HG03565 (cell line): ENCODE measurements at regions not wholly inside any gene's neighbourhood (a gene's known extent, or its start where the extent isn't known, plus 50 kb on each side); places are given as distances from the start of the nearest gene placed in this dataset.

Source experiments
- ATAC-seq: cut with Tn5 transposase; IDR thresholded peaks from one replicate; pipeline ENCODE4 v1.9.1; 2021; ENCODE audit warnings: mild to moderate bottlenecking, moderate library complexity; ENCODE audit not compliant: unreplicated experiment

- ATAC-seq, result no peak
Observed at GRCh38 chr13:108360139-108360538, 90.6 kb downstream of the TNFSF13B start.

GRCh38 chr13:108361769-108362168, 92.3 kb downstream of the TNFSF13B start:
- ATAC-seq, result no peak

- no peak for ATAC-seq
Observed at GRCh38 chr13:108363666-108364065, 94.1 kb downstream of the TNFSF13B start.

GRCh38 chr13:108365255-108365654, 95.7 kb downstream of the TNFSF13B start:
- ATAC-seq, result no peak

- no peak for ATAC-seq
Observed at GRCh38 chr13:108368250-108368905, 98.9 kb downstream of the TNFSF13B start.

GRCh38 chr13:108369412-108369811, 99.9 kb downstream of the TNFSF13B start:
- ATAC-seq, result no peak

- ATAC-seq, result no peak
Observed at GRCh38 chr13:108375034-108375433, 105.5 kb downstream of the TNFSF13B start.

GRCh38 chr13:108375772-108376171, 106.3 kb downstream of the TNFSF13B start:
- ATAC-seq, result no peak

- ATAC-seq, result no peak
Observed at GRCh38 chr13:108376308-108376707, 106.8 kb downstream of the TNFSF13B start.

- ATAC-seq, result no peak
Observed at GRCh38 chr13:108377646-108378206, 108.2 kb downstream of the TNFSF13B start.

GRCh38 chr13:108383667-108384066, 114.1 kb downstream of the TNFSF13B start:
- ATAC-seq, result no peak

- no peak for ATAC-seq
Observed at GRCh38 chr13:108387156-108387555, 117.6 kb downstream of the TNFSF13B start.

GRCh38 chr13:108402850-108403249, 133.3 kb downstream of the TNFSF13B start:
- ATAC-seq, result no peak

- peak; percentile 63 for ATAC-seq
Observed at GRCh38 chr13:108407495-108407894, 138.0 kb downstream of the TNFSF13B start.

- ATAC-seq, result no peak
Observed at GRCh38 chr13:108408672-108409071, 139.2 kb downstream of the TNFSF13B start.

- ATAC-seq, result no peak
Observed at GRCh38 chr13:108409730-108410129, 140.2 kb downstream of the TNFSF13B start.

- ATAC-seq, result no peak
Observed at GRCh38 chr13:108419768-108420167, 150.2 kb downstream of the TNFSF13B start.

- ATAC-seq, result no peak
Observed at GRCh38 chr13:108425056-108425455, 155.5 kb downstream of the TNFSF13B start.

GRCh38 chr13:108426893-108427292, 157.4 kb downstream of the TNFSF13B start:
- ATAC-seq, result no peak

GRCh38 chr13:108427355-108427754, 157.8 kb downstream of the TNFSF13B start:
- no peak for ATAC-seq

- ATAC-seq, result no peak
Observed at GRCh38 chr13:108428691-108429090, 159.2 kb downstream of the TNFSF13B start.

GRCh38 chr13:108433976-108434755, 164.6 kb downstream of the TNFSF13B start:
- no peak for ATAC-seq
